GM18868 (cell line): ENCODE measurements at regions not wholly inside any gene's neighbourhood (a gene's known extent, or its start where the extent isn't known, plus 50 kb on each side); places are given as distances from the start of the nearest gene placed in this dataset.

Experiments used
- ATAC-seq: cut with Tn5 transposase; IDR thresholded peaks from one replicate; pipeline ENCODE4 v1.9.1; 2021; ENCODE audit warnings: mild to moderate bottlenecking, moderate library complexity; ENCODE audit not compliant: unreplicated experiment

DNA sequence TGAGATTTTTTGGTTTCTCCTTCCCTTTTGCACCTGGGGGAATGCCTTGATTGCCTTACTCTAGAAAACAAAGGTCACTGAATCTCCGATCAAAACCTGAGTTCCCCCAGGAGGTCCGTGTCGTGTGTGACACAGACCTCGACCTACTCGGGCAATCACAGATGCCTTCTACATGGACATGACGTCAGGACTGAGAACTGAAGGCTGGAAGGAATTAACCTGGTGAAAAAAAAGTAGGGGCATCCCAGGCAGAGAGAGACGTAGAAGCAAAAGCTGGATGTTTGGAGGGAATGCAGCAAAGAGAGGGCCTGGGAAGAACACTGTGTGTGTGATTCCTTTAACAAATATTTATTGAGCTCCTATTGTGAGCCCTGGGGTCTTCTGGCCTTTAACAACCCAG, 178.0 kb downstream of the PRDM2 start:
- ATAC-seq = no peak

DNA sequence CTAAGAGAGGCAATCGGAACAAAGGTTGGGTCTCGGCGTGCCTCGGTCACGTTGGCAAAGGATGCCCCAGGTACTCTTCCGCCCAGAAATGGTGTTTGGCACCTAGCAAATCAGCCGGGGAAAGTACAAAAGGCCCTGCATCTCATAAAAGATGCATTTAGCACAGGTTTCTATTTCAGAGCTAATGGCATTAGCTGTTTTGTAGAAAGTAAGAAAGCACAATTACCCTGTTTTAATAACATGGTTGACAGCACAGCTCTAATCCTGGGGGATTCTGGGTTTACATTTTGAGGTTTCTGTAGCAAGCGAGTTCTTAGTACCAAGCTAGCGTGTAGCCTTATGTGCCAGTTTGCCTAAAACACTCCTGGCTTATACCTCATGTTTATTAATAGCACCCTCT, 178.5 kb downstream of the PRDM2 start:
- ATAC-seq = no peak

DNA sequence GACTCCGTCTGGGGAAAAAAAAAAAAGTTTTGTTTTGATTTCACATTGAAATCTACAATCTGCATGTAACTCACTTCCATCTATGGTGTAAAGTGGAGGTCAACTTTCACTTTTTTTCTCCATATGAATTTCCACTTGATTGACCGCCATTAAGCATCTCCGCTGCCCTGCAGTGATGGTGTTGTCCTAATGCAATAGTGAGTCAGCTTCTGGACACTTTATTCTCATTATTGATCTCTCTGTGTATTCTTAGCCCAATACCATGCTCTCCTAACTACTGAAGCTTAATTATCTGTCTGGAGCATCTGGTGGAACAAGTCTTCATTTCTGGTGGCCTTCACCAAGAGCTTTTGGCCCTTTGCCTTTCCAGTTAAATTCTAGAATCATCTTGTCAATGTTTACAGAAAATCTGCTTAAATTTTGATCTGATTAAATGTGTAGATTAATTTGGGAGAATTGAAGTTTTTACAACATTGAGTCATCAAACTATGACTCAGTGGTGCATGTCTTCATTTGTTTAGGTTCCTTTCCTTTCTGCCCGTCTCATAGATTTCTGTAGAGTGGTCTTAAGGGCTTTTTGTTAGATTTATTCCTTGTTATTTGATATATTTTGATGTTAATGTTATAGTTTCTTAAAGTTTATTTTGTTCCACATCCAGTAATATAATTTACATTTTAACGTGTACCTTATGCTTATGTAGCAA, 181.5 kb downstream of the PRDM2 start:
- no peak for ATAC-seq

DNA sequence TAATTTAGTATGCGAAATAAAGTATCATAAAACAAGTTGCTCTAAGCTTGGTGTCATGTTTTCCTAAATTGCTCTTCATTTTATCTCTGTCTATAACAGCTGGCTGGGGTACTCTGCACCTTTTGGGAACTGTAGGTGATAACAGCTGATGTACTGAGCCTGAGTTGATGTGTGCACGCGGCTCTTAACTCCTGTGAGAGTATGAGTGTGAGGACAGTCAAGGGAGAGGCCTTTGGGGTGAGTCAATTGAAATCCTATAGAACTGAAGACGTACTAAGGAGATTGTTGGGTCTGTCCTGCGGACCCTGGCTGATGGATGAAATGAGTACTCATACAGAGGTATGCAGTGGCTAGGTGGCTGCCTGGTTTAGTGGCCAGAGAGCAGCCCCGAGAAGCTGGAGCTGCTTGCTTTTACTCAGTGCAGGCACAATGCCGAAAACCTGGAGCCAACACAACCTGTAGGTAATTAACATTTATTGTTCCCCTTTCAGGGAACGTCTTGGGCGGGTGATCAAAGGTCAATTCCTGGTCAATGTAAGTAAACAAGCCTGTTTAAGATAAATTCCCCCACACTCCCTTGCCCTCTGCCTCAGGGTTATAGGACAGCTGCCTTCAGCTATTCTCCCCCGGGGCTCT, 188.5 kb downstream of the PRDM2 start:
- ATAC-seq = no peak

DNA sequence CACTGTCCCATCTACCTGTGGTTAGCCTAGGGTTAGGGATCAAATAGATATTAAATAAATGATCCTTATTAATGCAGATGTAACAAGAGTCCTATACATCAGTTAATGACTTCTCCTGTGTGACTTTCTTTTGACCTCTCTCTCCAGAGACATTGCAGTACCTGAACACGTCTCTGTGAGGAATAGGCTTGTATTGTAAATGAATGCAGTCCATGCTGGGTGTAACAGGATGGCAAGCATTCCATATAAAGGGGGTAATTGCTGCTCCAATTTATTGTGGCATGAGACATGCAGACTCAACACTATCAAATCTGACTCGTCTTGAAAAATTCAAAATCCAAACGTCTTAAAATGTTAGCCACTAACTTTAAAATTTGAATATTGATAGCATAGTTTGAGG, 189.5 kb downstream of the PRDM2 start:
- no peak for ATAC-seq

DNA sequence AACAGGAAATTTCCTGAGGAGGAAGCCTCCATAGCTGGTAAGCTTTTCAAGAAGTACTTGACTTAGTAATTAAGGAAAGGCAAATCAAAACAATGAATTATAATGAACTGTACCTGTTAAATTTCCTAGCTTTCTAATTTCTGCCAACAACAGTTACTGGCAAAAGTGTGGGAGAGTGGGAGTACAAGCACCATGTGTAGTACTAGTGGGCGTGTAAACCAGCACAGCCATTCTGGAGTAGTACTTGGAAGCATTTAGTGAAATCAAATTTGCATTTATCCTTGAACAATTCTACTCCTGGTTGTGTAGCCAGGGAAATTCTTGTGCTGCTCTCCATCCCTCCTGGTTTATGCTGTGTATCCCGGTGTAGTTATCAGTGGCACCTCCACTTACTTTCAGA, 190.8 kb downstream of the PRDM2 start:
- ATAC-seq = no peak

DNA sequence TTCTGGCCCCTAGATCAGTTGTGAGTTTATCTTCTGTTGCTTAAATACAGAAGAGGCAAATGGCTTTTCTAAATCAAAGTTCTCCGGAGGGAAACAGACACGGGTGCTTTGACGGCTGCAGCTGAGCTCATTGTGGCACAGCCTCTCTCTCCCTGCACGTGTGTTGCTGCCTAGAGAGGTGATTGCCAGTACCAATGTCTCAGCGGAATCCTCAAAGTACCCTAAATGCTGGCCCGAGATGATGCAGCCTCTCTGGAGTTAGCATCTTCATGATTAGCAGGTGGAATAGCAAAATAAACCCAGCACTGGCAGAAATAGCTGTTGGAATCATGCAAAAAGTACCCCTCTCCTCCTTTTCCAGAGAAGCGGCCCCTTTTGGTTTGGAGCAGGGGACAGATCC, 192.2 kb downstream of the PRDM2 start:
- no peak for ATAC-seq

DNA sequence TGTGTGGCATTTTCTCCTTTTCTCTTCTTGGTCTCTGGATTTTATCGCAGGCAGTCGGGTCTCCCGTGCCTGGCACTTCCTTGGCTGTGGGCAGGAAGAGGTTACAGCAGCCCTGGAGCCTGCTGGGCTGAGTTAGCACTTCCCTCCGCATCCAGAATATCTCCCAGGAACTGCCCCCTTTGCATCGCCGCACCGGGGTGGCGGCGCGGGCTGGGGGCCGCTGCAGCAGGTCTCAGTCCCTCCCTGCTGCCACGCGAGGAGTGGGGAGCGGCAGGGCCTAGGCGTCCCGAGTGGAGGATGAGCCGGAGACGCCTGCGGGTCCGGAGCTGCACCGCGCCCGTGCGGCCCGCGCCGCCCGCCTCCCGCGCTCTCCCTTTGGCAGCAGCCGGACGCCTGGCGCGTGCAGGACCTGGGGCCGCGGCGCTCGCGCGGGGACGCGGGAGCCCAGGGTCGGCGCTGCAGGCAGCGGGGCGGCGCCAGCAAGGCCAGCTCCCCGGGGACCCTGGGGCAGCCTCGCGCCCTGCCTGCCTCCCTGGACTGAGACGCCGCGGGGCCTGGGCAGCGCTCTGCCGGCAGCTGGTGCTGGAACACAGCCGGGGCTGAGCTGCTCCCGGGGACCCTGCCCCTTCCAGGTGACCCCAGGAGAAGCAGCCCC, 192.8 kb downstream of the PRDM2 start:
- no peak for ATAC-seq

DNA sequence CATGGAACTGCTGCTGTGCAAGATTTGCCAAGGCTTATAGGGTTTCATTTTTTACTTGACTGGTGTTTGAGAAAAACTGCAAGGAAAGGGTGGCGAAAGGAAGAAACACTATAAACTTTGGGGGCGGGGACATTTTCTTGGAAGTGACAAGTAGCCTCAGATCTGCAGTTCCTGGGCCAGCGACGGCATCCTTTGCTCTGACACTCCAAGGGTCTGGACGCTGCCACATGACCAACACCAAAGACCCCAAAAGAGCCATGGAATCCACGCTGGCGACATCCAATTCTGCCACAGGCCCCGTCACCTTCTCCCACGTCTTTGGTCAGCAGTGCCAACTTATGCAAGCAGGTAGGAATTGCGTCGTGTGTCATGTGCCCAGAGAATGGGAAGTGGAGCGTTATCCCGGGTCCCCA, 193.4 kb downstream of the PRDM2 start:
- ATAC-seq = no peak

DNA sequence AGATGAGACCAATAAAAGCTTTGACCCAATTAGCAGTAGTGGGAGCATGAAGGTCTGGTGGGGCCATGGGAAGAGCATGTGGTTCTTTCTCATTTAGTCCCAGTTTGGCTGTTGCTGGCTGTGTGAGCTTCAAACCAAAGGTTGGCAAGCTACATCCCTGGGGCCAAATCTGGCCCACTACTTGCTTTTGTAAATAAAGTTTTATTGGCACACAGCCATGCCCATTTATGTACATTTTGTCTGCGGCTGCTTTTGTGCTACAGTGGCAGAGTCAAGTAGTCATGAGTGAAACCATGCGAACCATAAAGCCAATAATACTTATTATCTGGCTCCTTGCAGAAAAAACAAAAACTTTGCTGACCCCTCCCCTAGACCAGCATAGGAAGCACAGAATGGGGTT, 196.9 kb downstream of the PRDM2 start:
- no peak for ATAC-seq

DNA sequence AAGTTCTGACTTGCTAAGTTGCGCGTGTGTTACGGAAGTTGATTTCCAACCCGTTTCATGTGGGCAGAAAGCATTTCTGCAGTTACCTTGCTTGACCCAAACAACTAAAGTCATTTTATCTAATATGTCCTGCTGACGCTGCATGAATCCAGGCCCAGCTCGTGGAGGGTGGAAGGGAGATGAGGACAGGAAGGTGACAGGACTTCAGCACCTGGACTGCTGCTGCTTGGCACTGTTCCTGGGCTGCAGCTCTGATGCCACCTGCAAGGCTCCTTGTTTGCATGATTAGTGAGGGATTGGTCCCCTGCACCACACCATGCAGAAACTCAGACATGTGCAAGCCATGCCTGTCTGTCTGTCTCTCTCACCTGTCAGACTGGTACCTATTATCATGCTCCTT, 198.4 kb downstream of the PRDM2 start:
- no peak for ATAC-seq

DNA sequence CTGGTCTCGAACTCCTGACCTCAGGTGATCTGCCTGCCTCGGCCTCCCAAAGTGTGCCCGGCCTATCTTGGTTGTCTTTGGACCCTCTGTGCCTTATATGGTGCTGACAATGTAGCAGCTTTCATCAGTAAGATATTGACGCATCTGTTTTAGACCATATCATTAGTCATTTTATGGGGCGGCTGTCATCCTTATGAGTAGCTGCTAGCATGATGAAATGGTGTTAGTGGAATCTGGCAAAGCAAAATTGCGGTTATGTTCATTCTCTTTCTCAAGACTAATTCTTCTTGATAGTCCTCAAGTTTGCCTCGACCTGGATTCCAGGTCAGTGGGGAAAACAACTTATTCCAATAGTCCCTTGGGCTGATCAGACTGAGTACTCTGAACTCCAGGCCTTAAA, 199.9 kb downstream of the PRDM2 start:
- no peak for ATAC-seq

DNA sequence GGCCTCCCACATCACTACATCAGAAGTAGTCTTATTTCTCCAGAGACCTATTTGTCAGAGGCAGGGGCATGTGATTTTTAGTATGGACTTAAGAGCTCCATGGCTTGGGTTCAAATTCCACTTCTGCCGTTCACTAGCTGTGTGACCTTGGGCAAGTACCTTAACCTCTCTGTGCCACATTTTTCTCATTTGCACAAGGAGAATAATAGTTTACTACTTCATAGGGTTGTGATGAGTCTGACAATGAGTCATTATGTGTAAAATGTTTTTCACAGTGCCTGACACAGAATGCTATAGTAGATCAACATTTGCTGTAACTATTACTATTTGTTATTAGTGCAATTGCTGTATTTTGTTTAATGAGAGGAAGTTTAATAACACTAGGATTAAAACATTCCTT, 200.6 kb downstream of the PRDM2 start:
- ATAC-seq = no peak

DNA sequence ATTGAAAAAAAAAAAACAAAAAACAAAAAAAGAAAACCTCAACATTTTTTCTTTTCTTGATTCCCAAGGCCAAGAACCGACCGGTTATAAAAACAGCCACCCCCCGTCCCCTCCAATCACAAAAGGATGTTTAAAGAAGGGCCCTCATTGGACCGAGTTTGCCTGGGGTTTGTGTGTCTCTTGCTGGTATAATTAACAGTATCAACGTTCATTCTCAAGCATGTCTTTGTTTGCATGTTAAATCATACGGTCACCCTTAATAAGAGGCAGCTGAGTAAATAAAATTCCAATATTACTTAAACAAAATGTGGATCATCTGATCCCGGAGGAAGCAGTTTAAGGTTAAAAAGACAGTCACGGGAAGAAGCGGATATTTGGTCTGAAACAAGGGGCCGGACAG, 201.1 kb downstream of the PRDM2 start:
- ATAC-seq = no peak

DNA sequence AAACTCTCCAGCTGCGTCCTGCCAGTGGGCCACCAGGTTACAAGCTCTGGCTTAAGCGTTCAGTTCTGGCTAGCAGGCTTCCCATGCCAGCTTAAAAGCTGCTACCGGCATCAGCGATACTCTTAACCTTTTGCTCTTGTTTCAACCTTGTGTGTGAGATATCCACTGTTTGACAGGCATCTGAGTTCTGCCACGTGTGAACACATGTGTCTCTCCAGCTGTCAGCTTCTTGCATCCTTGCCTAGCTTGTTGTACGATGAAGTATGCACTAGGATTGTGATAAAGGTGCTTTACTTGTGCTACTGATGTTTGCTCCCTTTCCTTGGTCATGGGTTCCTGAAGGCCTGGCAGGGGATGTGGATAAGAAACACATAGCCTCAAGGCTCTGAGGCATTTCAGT, 201.6 kb downstream of the PRDM2 start:
- no peak for ATAC-seq

DNA sequence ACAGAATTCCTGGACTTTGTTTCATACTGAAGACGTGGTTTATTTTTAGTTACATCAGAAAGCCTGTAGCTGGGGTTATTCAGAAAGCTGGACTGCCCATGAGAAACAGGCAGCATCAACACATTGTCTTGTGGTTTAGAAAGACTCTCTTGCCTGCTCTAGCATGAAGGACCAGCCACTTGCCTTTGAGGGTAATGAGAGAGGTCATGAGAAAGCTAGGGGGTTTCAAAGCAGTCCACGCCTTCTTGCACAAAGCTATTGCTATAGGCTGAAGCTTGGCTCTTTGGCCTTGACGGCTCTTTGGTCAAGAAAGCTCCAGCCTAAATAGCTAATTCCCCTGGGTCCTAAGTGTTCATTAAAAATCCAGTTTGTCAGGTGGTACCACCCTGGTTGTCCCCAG, 208.1 kb downstream of the PRDM2 start:
- no peak for ATAC-seq

DNA sequence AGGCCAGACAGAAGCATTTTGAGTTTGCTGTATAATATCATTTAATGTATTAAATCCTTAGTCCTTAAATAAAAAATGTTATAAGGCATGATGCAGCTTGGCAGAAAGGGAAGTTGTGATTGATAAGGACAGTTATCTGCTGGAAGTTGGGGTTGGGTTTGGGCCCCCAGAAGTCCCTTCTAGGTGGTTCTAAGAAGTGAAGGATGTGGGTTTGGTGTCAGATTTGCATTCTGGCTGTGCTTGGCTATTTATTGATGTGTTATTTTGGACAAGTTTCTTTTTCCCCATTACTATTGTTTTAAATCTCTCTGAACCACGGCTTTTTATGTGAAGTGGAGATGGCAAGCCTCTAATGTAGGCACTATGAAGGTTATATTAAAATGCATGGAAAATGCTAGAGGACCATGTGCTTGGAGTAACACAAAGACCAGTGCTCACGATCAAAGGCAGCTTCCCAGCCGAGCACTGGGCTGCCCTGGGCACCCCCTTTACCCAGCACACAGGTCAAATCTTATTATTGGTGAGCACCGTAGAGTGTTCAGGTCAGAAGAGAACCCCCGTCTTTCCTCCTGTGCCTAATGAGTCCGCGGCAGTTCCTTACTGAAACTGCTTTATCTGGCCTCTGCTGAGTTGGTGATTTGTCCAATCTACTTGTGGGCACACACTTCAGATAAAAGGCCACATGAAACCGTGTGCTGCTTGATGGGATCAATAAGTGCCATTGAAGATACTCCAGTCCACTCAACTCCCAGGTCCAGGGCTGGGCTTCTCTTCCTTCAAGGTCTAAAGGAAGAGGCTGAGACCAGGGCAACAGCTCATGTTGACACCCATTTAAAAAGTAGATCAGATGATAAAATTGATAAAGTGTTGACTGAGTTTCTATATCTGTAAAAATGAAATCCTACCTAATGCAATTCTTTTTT, 212.0 kb downstream of the PRDM2 start:
- no peak for ATAC-seq

DNA sequence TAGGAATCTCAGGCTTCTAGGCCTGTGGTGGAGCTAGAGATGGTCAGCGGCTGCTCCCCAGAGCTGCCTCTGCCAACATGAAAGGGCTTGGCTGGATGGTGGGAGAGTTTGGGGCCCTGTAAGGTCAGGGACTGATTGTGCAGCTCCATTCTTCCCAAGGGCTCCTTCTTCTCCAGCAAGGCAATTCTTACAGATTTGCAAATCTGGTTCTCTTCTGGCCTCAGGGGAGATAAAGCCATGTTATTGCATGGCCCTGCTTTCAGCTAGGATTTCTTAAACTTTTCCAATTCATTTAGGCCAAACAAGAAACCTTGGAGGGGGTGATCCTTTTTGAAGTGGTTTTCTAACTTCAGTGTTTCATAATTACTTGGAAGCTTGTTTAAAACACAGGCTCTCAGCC, 213.4 kb downstream of the PRDM2 start:
- no peak for ATAC-seq

DNA sequence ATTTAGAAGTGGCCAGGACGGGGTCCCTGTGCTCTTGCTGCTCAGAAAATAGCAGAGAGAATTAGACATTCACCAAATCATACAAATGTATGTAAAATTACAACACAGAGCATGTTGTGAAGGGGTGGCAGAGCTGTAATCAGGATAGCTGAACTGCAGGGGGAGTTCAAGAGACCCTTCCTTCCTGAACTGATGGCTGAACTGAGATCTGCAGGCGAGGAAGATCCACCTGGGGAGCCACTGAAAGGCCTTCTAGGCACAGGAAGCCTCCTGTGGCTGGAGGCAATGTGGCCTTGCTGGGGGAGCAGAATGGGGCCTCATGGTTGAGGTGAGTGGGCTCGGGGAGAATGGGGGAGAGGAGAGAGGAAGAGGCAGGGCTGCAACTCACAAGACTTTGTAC, 216.5 kb downstream of the PRDM2 start:
- no peak for ATAC-seq

DNA sequence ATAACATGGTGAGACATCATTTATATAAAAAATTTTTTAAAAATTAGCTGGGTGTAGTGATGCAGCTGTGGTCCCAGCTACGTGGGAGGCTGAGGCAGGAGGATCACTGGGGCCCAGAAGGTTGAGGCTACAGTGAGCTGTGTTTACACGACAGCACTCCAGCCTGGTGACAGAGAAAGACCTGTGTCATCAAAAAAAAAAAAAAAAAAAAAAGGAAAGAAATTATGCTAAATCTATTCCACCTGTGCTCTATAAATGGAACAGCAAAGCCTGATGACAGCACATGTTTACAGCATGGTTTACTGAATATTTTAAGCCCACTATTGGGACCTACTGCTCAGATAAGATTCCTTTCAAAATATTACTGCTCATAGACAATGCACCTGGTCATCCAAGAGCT, 217.6 kb downstream of the PRDM2 start:
- ATAC-seq = no peak

DNA sequence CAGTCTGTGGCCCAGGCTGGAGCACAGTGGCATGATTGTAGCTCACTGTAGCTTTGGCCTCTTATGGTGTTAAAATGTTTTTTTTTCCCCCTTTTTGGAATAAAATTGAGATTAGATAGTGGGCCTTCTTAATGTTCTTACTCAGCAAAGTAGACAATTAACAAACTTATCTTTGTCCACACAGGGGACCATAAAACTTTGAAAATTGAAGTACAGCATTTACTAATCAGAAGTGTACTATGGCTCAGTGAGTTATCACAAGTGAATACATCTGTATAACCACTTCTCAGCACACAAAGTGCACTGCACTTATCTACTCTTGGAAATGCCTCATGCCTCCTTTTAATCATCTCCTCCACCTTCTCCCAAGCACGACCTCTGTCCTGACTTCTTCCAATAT, 218.9 kb downstream of the PRDM2 start:
- no peak for ATAC-seq
